ENCODE measurements at regions not wholly inside any gene's neighbourhood (a gene's known extent, or its start where the extent isn't known, plus 50 kb on each side); places are given as distances from the start of the nearest gene placed in this dataset.

- no peak for TF ChIP-seq ZNF592 (IDR thresholded peaks at IDR 0.05)
- no peak for TF ChIP-seq CHD1 (IDR thresholded peaks at IDR 0.05; ENCODE audit: low read depth, low read length)
- TF ChIP-seq NFYB (IDR thresholded peaks at IDR 0.05; ENCODE audit: insufficient read depth, low read depth, low read length): no peak
- TF ChIP-seq ZNF24 (IDR thresholded peaks at IDR 0.05): no peak
- TF ChIP-seq KAT2A (conservative IDR thresholded peaks at IDR 0.05; ENCODE audit: control insufficient read depth, low read depth, low read length): no peak
- TF ChIP-seq SKIL (IDR thresholded peaks at IDR 0.05; ENCODE audit: low read depth, poor library complexity, severe bottlenecking): no peak
- no peak for TF ChIP-seq USF2 (IDR thresholded peaks at IDR 0.05; ENCODE audit: borderline replicate concordance, low read depth, low read length)
Measured at GRCh38 chr4:26008737-26009136, 94.7 kb downstream of the SMIM20 start (continued).
